Activated naive CD8-positive, alpha-beta T cell treated with anti-CD3 and anti-CD28 coated beads, Interleukin-2, amount 10 ng/mL, durations not matched to agents 7 days and 5 days (primary cell): ENCODE measurements at regions not wholly inside any gene's neighbourhood (a gene's known extent, or its start where the extent isn't known, plus 50 kb on each side); places are given as distances from the start of the nearest gene placed in this dataset.
"Not testable (repeated sequence)": the region's sequence is repeated elsewhere in the genome, so short reads cannot be mapped to it uniquely, and the experiment has no call there.

Experiments used
- ATAC-seq: fragments of 150-1000 bp; cut with Tn5 transposase; one replicate; pipeline ENCODE4 v1.10.0; 2021; ENCODE audit warnings: low read depth, moderate library complexity
- POLR2A ChIA-PET: fragments of 350-600 bp; sonication (Branson Sonifier 250); formaldehyde crosslinking; loops from one replicate; lab custom pipeline; 2021; ENCODE audit warnings: antibody characterized with exemption; lab: Charles Lee
- DNase-seq: peaks from one replicate; pipeline ENCODE4 v3.0.0; 2021
- H3K27ac Mint-ChIP-seq: one replicate; pipeline ENCODE4 v1.8.0; 2022; ENCODE audit warnings: mild to moderate bottlenecking, mixed read lengths
- H3K27me3 Mint-ChIP-seq: one replicate; pipeline ENCODE4 v1.8.0; 2022; ENCODE audit warnings: mild to moderate bottlenecking, moderate library complexity, mixed read lengths
- H3K36me3 Mint-ChIP-seq: one replicate; pipeline ENCODE4 v1.8.0; 2021; ENCODE audit warnings: mild to moderate bottlenecking, mixed read lengths
- H3K4me1 Mint-ChIP-seq: one replicate; pipeline ENCODE4 v1.8.0; 2021; ENCODE audit warnings: mixed read lengths
- H3K4me3 Mint-ChIP-seq: one replicate; pipeline ENCODE4 v1.8.0; 2022; ENCODE audit warnings: mild to moderate bottlenecking, moderate library complexity, mixed read lengths
- H3K9me3 Mint-ChIP-seq: one replicate; pipeline ENCODE4 v1.8.0; 2021; ENCODE audit warnings: mixed read lengths

DNA sequence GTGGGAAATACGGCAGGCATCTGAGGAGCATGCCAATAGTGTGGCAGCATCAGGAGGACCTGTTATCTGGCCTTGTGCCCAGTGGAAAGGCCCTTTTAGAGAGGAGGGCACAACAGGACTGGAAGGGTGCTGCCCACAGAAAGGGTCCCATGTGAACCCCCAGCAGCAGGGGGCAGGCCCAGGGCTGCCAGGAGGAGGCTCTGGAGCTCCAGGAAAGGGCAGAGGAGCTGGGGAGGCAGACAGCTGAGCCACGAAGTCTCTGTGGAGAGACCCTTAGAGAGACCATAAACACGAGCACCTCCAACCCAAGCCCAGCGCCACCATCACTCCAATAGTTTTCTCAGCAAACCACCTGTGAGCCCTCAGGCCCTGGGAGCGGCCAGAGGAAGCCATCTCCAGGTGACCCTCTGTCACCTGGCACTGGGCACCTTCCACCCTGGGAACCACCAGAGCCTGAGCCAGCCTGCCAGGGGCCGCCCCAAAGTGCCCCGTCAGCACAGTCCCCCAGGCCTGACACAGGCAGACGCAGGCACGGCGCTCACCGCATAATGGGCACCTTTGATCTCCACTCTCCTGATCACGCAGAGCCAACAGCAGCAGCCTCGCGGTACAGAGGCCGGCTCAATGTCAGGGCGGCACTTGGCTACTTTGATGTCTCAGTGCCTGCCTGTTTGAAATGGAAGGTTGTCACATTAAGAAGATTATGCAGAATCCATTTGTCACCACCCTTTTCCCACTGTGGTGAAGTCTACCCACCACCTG, 162.5 kb upstream of the RAB6C start:
- Mint-ChIP-seq H3K9me3 (peaks cover 12% of the 10 kb centered on the region), H3K4me1 (peaks cover 9% of the 10 kb centered on the region), H3K27me3 (no peaks in the 10 kb centered on the region), H3K27ac (no peak overlapping the region), H3K36me3 (no peaks in the 10 kb centered on the region), H3K4me3 (no peak overlapping the region)
- POLR2A ChIA-PET, result no interaction called here
- DNase-seq (no peak), ATAC-seq (no peak)

DNA sequence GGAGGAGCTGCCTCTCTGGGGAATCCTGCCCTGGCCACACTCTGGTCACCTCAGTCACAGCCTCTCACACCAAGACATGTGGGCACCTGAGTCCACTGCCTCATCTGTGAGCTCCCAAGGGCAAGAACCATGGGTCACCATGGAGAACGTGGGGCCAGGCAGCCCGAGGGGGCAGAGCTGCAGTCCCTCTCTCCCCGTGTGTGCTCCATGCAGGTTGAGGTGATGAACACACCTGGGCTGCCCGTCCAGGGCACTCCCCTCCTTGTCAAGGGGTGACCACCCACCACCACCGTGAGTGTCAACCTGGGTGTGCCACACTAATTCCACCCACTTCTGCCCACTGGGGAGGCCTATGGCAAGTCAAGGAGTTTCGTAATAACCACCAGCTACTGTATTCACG, 159.6 kb upstream of the RAB6C start:
- Mint-ChIP-seq H3K27me3 (no peaks in the 10 kb centered on the region), H3K36me3 (no peaks in the 10 kb centered on the region), H3K27ac (no peak overlapping the region), H3K4me3 (no peak overlapping the region), H3K9me3 (peaks cover 6% of the 10 kb centered on the region), H3K4me1 (no peaks in the 10 kb centered on the region)
- ATAC-seq (no peak), DNase-seq (no peak)
- POLR2A ChIA-PET, result no interaction called here

DNA sequence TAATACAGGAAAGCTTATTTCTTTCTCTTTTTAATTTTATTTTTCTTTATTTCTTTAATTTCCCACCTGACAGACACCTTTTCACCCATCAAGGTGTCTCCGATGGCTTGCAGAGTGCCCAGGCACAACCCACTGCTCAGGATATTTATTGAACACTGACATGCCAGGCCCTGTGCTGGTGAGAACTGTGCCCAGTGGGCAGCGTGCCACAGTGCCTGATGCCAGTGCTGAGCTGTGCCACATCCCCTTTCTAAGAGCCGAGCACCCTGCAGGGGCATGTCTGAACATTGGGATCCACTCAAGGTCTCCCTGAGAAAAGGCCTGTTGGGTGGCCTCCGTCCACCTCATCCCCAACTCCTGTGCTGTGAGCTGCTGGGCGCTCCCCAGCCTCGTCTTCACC, 158.6 kb upstream of the RAB6C start:
- Mint-ChIP-seq H3K27ac (no peak overlapping the region), H3K36me3 (no peaks in the 10 kb centered on the region), H3K9me3 (peaks cover 3% of the 10 kb centered on the region), H3K4me1 (no peaks in the 10 kb centered on the region), H3K27me3 (no peaks in the 10 kb centered on the region), H3K4me3 (no peak overlapping the region)
- ATAC-seq, result no peak
- no peak for DNase-seq
- POLR2A ChIA-PET, result no interaction called here

DNA sequence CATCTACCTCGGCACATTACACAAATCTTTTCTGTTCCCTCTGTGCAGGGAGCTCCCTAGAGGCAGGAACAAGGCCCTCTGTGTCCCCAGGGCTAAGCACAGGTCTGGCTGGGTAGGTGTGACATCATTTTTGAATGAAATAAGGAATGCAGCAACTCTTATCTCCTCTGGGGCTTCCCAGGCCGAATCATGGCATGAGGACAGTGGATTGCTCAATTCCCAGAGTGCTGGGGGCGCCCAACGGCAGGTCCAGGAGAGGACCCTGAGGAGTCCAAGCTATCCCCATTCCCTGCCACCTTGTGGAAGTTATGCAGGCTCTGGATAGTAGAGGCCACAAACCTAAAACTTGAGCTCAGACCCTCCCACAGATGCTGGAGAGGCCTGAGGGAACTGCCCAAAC, 158.0 kb upstream of the RAB6C start:
- POLR2A ChIA-PET, result no interaction called here
- DNase-seq (no peak), ATAC-seq (no peak)
- Mint-ChIP-seq H3K27me3 (no peaks in the 10 kb centered on the region), H3K4me3 (no peak overlapping the region), H3K4me1 (no peaks in the 10 kb centered on the region), H3K36me3 (no peaks in the 10 kb centered on the region), H3K9me3 (peaks cover 2% of the 10 kb centered on the region), H3K27ac (no peak overlapping the region)

DNA sequence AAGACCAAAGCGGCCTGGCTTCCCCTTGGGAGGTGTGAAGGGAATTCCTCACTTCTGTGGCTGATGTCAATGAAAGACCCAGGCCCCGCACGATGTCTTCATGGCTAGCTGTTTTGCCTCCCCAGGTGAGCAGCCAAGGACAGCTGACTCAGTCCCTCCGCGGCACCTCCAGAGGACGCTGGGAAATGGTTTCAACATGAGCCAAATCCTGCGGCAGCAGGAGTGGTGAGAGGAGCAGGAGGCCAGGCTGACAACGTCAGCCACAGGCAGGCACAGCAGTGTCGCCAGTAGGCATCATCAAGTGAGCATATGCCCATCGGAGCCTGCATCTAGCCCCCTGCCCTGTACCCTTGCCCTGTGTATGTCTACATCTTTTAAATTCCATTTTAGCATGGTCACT, 156.4 kb upstream of the RAB6C start:
- Mint-ChIP-seq H3K9me3 (no peaks in the 10 kb centered on the region), H3K36me3 (no peaks in the 10 kb centered on the region), H3K27ac (no peak overlapping the region), H3K4me3 (no peak overlapping the region), H3K27me3 (no peaks in the 10 kb centered on the region), H3K4me1 (no peaks in the 10 kb centered on the region)
- ATAC-seq (no peak), DNase-seq (no peak)
- POLR2A ChIA-PET, result no interaction called here

DNA sequence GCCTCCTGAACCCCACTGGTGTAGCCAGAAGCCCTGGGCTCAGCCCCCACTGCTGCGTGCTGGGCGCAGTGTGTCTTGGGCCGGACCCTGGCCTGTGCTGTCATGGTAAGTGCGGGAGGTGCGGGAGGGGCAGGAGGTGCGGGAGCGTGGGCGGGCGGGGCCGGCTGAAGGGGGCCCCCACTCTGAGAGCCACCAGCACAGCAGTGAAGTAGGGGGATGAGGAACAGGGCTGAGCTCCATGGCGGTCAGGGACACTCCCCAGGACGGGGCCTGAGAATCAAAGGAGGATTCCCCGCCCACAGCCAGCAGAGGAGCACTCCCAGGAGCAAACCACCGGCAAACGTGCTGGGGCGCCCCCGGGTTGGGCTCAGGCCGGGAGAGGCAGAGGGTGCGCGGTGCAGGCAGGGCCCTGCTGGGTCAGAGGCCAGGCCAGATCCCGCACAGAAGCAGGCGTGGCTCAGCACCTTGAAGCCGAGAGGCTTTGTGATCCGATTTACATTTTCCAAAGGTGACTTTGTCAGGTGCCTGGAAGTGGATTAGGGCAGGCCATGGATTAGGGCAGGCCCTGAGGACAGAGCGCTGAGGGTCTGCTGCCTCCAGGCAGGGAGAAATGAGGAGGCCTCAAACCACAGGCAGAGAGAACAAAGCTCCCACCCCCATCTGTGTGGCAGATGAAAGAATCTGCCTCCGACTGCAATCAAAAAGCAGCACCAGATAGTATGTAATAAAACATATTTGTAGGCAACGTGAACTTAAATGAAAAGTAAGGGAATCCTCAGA, 152.0 kb upstream of the RAB6C start:
- Mint-ChIP-seq H3K36me3 (no peaks in the 10 kb centered on the region), H3K4me3 (no peak overlapping the region), H3K4me1 (no peaks in the 10 kb centered on the region), H3K27me3 (no peaks in the 10 kb centered on the region), H3K9me3 (peaks cover 9% of the 10 kb centered on the region), H3K27ac (no peak overlapping the region)
- ATAC-seq, result no peak
- no peak for DNase-seq
- POLR2A ChIA-PET, result no interaction called here

DNA sequence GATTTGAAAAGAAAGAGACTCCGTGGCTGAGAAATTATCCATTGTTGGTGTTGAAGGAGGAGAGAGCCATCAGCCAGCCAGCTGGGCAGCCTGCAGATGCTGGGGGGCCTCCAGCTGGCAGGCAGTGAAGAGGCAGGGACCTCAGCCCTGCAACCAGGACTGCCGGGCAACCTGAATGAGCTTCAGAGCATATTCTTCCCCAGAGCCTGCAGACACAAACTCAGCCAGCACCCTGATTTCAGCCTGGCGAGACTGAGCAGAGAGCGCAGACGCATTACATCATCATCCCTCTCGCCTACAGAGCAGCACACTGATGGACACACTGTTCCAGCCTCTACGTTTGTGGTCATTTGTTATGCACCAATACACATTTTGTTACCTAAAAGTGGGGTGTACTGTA, 150.7 kb upstream of the RAB6C start:
- H3K4me1 Mint-ChIP-seq, result no peaks in the 10 kb centered on the region
- no peaks in the 10 kb centered on the region for H3K27me3 Mint-ChIP-seq
- POLR2A ChIA-PET, result no interaction called here
- H3K9me3 Mint-ChIP-seq, result peaks cover 9% of the 10 kb centered on the region
- DNase-seq (no peak), ATAC-seq (no peak)
- H3K4me3 Mint-ChIP-seq, result no peak overlapping the region
- H3K36me3 Mint-ChIP-seq, result no peaks in the 10 kb centered on the region
- no peak overlapping the region for H3K27ac Mint-ChIP-seq

DNA sequence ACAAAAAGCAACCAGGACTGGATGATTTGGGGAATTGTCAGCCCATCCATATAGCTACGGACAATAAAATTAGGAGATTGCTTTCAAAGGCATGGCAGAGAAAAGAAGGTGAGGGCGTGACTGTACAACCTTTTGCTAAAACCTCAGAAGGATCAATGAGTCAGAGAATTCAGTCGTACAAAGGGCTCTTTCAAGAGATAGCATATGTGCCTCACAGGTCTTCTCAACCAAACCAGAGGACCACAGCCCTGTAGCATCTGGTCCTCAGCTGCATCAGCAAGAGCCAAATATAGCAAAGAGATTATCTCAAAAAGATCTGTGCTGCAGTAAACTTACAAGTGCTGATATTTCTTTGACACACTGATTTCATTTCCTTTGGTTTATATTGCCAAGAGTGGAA, 149.9 kb upstream of the RAB6C start:
- no peaks in the 10 kb centered on the region for H3K27me3 Mint-ChIP-seq
- POLR2A ChIA-PET, result no interaction called here
- H3K9me3 Mint-ChIP-seq, result peaks cover 9% of the 10 kb centered on the region
- H3K4me3 Mint-ChIP-seq, result no peak overlapping the region
- H3K36me3 Mint-ChIP-seq, result no peaks in the 10 kb centered on the region
- no peak overlapping the region for H3K27ac Mint-ChIP-seq
- no peak for ATAC-seq
- no peak for DNase-seq
- H3K4me1 Mint-ChIP-seq, result no peaks in the 10 kb centered on the region

DNA sequence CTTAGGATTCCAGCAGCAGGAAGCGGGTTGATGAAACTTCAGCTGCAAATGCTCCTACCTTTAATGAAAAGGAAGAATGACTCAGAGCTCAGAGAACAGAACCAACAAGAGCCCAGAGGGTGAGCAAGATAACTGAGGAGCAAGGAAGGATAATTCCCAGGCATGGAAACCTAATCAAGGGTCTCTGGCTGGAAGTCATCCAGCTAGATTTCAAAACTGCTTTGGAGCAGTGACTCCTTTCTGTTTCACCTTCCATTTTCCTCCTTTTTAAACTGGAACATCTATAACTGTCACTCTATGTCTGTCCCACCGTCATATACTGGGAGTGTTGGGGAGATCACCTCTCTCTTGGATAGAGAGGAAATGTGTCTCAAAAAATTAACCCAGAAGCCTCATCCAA, 148.4 kb upstream of the RAB6C start:
- Mint-ChIP-seq H3K27me3 (no peaks in the 10 kb centered on the region), H3K4me3 (no peak overlapping the region), H3K36me3 (no peaks in the 10 kb centered on the region), H3K4me1 (no peaks in the 10 kb centered on the region), H3K9me3 (peaks cover 9% of the 10 kb centered on the region), H3K27ac (no peak overlapping the region)
- DNase-seq (no peak), ATAC-seq (no peak)
- POLR2A ChIA-PET, result no interaction called here

DNA sequence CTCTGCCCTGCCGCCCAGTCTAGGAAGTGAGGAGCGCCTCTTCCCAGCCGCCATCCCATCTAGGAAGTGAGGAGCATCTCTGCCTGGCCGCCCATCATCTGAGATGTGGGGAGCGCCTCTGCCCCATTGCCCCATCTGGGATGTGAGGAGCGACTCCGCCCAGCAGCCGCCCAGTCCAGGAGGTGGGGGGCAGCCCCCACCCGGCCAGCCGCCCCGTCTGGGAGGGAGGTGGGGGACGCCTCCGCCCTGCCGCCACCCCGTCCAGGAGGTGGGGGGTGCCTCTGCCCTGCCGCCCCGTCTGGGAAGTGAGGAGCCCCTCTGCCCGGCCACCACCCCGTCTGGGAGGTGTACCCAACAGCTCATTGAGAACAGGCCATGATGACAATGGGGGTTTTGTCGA, 146.0 kb upstream of the RAB6C start:
- H3K4me1 Mint-ChIP-seq, result not testable (repeated sequence)

DNA sequence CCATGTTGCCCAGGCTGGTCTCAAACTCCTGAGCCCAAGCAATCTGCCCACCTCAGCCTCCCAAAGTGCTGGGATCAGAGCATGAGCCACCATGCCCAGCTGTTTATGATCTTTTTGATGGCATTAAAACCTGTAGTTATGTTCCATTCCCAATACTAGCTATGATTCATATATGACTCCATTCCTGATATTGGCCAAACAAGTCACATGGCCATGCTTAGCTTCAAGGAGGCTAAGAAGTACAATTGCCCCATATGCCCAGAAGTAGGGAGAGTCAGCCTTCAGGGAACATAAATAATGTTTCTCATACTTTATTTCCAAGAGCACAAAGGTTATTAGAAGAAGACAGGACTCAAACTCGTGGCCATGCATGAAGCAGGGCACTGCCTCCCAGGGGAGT, 132.4 kb upstream of the RAB6C start:
- DNase-seq (no peak), ATAC-seq (no peak)
- Mint-ChIP-seq H3K4me3 (no peak overlapping the region), H3K4me1 (no peaks in the 10 kb centered on the region), H3K27me3 (peaks cover 15% of the 10 kb centered on the region), H3K9me3 (peaks cover 2% of the 10 kb centered on the region), H3K36me3 (no peaks in the 10 kb centered on the region), H3K27ac (no peak overlapping the region)
- POLR2A ChIA-PET, result no interaction called here

More for the DNA sequence above, 146.0 kb upstream of the RAB6C start:
- H3K27me3 Mint-ChIP-seq, H3K4me3 Mint-ChIP-seq, POLR2A ChIA-PET, H3K36me3 Mint-ChIP-seq, H3K9me3 Mint-ChIP-seq, ATAC-seq, DNase-seq, H3K27ac Mint-ChIP-seq: not testable (repeated sequence)

DNA sequence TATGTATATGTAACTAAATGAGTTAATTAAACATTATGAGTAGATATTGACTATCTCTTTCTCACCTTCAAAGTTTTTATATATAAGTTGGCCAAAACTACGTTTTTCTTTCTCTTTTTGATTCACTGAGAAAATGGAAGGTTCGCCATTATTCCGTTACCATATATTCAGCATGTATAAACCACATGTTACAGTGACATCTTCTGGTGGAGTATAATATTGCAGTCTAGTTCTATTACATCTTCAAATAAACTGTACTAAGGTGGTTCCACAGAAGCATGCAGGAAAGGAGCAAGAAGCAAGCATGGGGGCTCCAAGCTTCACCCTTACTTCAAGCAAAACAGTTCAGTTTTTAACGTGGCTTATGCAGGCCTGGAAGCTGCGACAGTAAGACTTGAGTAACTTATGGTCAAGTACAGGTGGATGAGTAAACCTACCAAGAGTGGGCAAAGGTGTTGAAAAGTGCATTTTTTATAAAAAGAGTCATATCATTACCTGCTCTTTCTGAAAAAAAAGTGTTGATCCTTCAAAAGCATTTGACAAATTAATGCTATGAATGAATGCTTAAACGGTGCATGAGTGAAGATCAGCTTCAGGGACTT, 129.8 kb upstream of the RAB6C start:
- no peaks in the 10 kb centered on the region for H3K36me3 Mint-ChIP-seq
- peak; percentile 52 for ATAC-seq
- H3K9me3 Mint-ChIP-seq, result no peaks in the 10 kb centered on the region
- no peaks in the 10 kb centered on the region for H3K4me1 Mint-ChIP-seq
- H3K4me3 Mint-ChIP-seq, result no peak overlapping the region
- POLR2A ChIA-PET, result no interaction called here
- no peak for DNase-seq
- no peak overlapping the region for H3K27ac Mint-ChIP-seq
- peaks cover 16% of the 10 kb centered on the region for H3K27me3 Mint-ChIP-seq

DNA sequence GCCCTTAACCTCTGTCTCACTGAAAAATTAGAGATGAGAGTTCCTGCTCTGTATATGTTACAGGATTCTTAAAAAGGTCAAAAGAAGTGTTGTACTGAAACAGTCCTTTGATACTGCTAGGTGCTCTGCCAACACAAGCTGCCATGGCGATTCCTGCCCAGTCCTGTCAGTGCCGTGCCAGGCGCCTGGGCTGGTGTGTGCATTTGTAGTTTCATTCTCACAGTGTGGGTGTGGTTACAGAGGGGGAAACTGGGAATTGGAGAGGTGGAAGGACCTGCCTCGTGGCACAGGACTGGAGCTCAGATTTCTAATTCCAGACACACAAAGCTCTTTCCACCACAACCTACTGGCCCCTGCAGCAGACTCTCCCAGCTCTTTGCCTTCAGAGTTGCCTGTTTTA, 122.3 kb upstream of the RAB6C start:
- Mint-ChIP-seq H3K4me3 (no peak overlapping the region), H3K27me3 (peaks cover 3% of the 10 kb centered on the region), H3K27ac (no peak overlapping the region), H3K9me3 (no peaks in the 10 kb centered on the region), H3K36me3 (no peaks in the 10 kb centered on the region), H3K4me1 (no peaks in the 10 kb centered on the region)
- no peak for DNase-seq
- ATAC-seq, result no peak
- POLR2A ChIA-PET, result no interaction called here

DNA sequence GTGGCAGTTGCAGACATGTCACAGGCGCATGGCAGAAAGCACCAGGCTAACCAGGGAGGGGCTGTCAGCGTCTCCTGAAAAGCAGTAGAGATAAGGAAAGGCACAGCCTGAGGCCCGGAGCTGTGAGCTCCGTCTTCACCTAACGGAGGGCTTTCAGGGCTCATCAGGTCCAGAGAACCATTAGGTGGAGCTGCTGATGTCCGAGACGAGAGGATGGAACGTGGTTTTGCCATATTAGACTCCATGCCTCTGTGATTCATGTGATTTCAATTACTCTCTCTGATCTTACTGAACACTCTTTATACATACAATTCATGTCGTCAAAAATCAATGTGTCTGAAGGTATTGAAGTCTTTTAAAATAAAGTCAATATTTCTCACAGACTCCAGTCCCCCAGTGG, 120.3 kb upstream of the RAB6C start:
- peaks cover 3% of the 10 kb centered on the region for H3K27me3 Mint-ChIP-seq
- no peaks in the 10 kb centered on the region for H3K36me3 Mint-ChIP-seq
- POLR2A ChIA-PET, result no interaction called here
- ATAC-seq (no peak), DNase-seq (no peak)
- no peaks in the 10 kb centered on the region for H3K4me1 Mint-ChIP-seq
- no peak overlapping the region for H3K27ac Mint-ChIP-seq
- no peak overlapping the region for H3K4me3 Mint-ChIP-seq
- H3K9me3 Mint-ChIP-seq, result no peaks in the 10 kb centered on the region
